Glomerular endothelial cell (primary cell): ENCODE measurements at regions not wholly inside any gene's neighbourhood (a gene's known extent, or its start where the extent isn't known, plus 50 kb on each side); places are given as distances from the start of the nearest gene placed in this dataset.
"Not testable (repeated sequence)": the region's sequence is repeated elsewhere in the genome, so short reads cannot be mapped to it uniquely, and the experiment has no call there.

ENCODE experiments used
- DNase-seq: peaks from one replicate; pipeline ENCODE4 v3.0.0-alpha.2; 2011; ENCODE audit warnings: low read depth, low spot score; ENCODE audit errors: extremely low read depth

DNA sequence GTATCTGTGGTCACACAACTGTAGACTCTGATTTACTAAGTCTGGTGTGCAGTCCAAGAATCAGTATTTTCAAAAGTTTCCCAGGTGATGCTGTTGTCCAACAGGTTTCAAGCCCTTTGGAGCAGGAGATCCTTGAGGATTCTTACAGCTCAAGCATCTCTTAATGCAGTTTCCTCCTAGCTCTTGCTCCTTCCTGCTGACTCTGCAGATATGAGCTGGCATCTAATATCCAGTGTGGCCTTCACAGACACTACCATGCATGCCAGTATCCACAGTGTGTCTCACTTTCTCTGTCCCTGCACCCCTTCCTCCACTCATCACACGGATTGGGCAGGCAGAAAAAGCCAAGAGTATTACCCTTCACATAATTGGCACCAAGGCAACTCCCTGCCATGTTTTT is 182.2 kb upstream of the TNC start:
- no peak for DNase-seq

DNA sequence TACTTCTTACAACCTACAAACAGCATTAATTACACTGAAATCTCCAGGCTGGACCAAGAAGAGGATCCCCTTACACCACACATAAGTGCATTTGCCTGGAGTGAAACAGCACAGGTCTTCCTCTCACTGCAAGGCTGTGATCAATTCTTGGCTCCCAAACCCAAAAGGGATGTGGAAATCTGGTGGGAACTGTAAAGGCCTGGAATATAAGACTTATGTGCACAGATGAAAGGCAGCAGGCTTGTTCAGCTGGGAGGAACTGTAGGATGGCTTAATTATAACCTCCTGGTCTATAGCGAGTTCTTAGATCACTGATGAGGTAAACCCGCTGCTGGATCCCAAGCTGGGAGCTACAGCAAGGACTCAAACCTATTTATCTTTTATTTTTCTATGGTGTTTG is 182.9 kb upstream of the TNC start:
- DNase-seq: no peak

DNA sequence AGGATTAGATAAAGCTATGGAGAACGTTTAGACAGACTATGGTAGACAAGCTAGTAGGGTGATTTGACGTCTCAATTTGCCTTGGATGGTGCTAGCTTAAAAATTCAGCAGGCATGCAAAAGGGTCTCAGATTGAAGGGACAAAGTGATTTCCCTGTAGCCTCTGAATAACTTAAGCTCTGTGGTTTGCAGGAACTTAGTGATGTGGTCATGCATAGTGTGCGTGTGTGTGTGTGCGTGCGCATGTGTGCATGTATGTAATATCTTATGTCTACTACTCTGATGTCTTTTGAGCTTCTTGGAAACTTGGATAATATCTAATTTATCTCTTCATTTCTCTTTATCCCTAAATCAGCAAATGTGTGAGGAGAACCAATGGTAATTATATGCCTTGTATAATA is 183.6 kb upstream of the TNC start:
- no peak for DNase-seq

DNA sequence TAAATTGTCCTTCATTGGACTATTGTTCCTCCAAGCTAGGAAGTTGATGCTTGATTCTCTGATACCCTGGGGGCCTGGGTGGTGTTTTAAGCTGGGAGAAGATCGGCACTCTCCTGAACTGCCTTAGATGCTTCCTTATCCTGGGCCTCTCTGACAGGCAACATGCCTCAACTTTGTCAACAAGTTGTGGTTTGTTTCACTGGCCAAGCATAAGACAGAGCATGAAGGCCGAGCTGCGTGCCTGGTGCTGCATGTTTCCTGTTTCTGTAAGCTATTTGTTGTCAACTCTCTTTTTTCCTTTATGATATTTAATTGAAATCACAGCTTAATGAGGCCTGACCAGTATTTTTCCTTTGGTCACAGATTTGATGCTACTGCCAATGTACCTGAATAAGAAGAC is 187.6 kb upstream of the TNC start:
- DNase-seq: no peak

- DNase-seq: no peak
These were observed 188.9 kb upstream of the TNC start for GRCh38 chr9:115306865-115307264.

DNA sequence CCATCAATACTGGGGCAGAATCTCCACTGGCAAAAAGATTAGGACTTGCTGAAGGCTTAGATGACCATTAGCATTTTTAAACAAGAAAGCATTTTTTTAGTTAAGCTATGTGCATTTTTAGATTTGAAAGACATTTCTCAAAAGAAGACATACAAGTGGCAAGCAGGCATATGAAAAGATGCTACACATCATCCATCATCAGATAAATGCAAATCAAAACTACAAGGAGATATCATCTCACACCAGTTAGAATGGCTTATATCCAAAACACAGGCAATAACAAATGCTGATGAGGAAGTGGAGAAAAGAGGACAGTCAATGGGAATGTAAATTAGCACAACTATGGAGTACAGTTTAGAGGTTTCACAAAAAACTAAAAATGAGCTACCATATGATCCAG is 195.6 kb upstream of the TNC start:
- DNase-seq: no peak

GRCh38 chr9:115326461-115326860 is 208.5 kb upstream of the TNC start:
- no peak for DNase-seq

GRCh38 chr9:115327436-115328122 is 209.6 kb upstream of the TNC start:
- DNase-seq: no peak

GRCh38 chr9:115328228-115328627 is 210.3 kb upstream of the TNC start:
- DNase-seq: no peak

- DNase-seq: no peak
These were observed 210.7 kb upstream of the TNC start for GRCh38 chr9:115328677-115329076.

DNA sequence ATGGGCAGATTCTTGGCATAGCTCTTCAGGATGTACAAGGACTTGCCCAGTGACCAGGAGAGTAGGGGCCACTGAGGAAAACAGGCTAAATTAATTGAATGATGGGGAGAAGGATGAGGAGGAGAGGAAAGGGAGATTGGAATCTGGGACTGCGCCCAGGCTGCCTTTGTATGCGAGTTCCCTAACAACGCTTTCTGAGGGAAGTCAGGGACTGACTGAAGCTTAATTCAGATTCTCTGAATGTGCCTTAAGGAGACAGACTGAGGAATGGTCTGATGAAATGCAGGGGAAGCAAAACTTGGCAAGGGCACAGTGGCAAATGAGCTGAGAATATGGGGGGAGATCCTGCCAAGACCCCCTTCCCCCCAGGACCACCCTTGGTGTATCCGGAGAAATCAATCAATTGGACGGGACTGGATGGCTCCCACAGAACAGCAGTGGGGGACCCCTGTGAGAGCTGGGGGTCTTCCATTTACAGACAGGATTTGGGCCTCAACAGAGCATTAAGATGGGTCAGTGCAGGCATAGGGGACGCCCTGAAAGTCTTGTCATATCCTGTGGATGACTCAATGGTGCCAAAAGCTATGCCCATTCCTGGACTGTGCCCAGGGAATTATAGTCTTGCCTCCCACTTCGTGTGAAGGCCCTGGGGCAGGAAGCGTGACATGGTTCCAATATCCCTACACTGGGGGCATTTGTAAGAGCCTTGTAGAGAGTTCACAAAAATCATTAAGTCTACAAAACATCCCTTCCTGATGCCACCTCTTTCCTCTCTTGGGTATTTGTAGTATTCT is 215.5 kb upstream of the TNC start:
- no peak for DNase-seq

- no peak for DNase-seq
These were observed 217.5 kb upstream of the TNC start for GRCh38 chr9:115335439-115335838.

DNA sequence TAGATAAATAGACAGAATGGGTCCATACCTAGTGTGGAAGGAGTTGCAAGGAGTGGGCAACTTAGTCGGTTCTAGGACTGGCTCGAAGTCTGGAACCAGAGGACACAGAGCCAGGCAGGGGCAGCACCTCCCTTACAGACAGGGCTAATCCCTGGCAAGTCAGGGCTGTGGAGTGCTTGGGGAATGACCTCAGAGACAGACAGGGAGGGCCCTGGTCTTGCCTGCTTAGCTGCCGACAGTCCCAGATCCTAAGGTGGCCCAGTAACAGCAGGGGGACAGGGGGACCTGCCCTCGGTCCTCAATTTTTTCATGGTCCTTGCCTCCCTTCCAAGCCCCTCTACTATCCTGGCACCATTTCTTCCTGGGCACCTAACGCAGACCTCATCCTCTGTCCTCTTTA is 222.4 kb upstream of the TNC start:
- DNase-seq: no peak

DNA sequence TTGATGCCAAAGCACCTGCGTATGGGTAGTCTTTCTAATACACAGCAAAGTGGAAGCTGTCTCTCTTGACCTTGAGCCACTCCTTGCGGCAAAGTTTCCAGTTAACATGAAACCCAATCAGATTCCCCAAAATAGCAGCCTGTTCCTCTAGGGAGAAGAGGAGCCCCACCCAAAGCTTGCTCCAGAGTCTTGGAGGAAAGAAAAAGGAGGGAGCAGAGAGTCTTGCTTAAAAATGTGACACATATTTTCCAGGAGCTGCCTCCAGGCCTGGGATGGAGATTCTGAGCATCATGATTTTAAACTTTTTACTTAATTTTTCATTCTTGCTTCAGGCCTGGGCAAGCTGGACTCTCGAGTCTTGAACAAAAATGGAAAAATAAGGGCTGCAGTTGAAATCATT is 223.5 kb upstream of the TNC start:
- DNase-seq: no peak

- DNase-seq: not testable (repeated sequence)
These were observed 229.8 kb upstream of the TNC start for GRCh38 chr9:115347776-115348175.

DNA sequence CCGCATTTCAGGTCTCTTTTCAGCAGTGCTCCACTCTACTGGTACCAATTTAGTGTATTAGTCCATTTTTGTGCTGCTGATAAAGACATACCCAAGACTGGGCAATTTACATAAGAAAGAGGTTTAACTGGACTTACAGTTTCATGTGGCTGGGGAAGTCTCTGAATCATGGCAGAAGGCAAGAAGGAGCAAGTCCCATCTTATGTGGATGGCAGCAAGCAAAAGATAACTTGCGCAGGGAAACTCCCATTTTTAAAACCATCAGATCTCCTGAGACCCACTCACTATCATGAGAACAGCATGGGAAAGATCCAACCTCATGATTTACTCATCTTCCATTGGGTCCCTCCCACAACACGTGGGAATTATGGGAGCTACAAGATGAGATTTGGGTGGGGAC is 231.0 kb upstream of the TNC start:
- not testable (repeated sequence) for DNase-seq

DNA sequence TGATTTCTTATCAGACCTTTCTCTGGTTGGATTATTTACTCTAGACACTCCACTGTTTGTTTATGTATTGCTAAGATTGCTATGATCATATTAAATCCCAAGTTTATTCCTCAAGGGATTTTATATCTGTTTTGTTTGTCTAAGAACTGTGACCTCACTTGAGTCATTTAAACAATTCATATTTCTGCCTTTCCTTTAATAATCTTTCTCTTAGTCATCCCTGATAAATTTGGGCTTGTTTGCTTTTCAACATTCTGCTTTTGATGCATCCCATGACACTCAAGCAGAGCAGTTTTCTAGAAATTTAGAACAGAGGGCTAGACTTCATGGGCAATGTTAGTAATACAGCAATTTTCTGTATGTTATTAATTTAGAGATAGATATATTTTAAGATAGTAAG is 231.6 kb upstream of the TNC start:
- no peak for DNase-seq

DNA sequence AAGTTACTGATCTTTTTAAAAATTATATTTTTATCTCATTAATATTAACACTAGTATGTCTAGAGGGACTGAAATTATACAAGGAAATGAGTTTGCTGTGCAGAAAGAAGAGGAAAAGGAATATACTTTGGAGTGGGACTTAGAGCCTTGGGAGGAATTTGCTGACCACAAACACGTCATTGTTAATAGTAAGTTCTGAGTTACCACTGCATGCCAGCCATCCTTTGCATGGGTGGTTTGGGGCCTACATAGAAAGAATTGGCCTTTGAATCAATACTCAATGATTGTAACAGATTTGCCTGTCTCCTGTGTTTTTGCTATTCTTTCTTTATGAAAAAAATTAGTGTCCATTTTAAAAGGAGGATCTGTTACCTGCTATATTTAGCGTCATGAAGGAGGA is 232.6 kb upstream of the TNC start:
- DNase-seq: no peak

- no peak for DNase-seq
These were observed 235.7 kb upstream of the TNC start for GRCh38 chr9:115353681-115354080.

- no peak for DNase-seq
These were observed 239.9 kb upstream of the TNC start for GRCh38 chr9:115357821-115358220.

DNA sequence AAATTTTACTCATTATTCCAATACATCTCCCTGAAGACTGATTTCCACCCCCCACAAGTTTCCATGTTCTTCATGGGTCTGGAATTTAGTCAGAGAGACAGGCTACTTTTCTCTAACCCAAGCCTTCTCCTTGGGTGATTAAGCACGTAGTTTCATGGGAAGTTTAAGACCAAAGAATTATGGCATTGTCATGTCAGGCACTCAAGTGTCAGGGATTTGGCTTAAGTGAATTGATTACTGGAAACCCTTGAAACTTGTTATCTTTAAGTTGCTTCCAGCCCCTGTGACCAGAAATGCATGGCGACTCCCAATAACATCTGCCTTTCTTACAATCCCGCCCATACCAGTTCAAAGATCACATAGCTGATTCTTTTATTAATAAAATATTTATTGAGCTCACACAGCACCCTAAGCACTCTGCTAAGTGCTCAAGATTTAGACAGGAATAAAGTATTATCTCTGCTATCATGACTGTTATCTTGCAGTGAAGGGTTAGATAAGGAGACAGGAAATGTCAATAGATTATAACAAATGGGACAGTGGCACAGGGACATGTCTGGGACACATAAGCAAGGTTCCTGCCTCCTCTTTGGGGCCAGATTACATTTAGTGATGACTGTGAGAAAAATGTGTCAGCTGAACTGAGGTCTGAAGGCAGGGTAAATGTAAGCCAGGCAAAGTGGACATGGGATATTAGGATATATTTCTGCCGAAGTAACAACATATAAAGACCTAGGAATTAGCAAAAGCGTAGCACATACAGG is 241.2 kb upstream of the TNC start:
- DNase-seq: no peak

DNA sequence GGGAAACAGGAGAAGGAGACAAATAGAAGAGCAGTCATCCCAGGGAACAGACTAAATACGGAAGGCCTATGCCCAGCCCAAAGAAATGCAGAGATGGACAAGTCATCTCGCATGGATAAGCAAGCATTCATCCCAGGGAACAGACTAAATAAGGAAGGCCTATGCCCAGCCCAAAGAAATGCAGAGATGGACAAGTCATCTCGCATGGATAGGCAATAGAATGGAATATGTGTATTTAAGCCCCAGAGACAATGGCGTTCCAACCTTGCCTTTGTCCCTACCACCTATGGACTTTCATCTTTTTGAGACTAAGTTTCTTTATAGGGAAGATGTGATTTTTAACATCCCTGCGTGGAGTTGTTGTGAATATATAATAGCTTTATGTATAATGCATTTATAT is 242.2 kb upstream of the TNC start:
- no peak for DNase-seq
